HEK293 (cell line): ENCODE measurements at regions not wholly inside any gene's neighbourhood (a gene's known extent, or its start where the extent isn't known, plus 50 kb on each side); places are given as distances from the start of the nearest gene placed in this dataset.

Experiments
- BCL11B ChIP-seq: fragments of 450-650 bp; formaldehyde crosslinking; IDR thresholded peaks from 2 replicates; pipeline ENCODE4 v1.5.1; 2016; ENCODE audit warnings: low read depth, missing biosample characterization, missing genetic modification characterization
- HOXD13 ChIP-seq: sonication (generic); formaldehyde crosslinking; IDR thresholded peaks from 2 replicates; pipeline ENCODE4 v1.8.0; 2022; ENCODE audit warnings: missing genetic modification reagents, borderline replicate concordance
- MZF1 ChIP-seq: fragments of 450-650 bp; formaldehyde crosslinking; IDR thresholded peaks from 2 replicates; pipeline ENCODE4 v1.5.1; 2017; ENCODE audit warnings: missing biosample characterization, missing genetic modification characterization, borderline replicate concordance
- TCF7L2 ChIP-seq: IDR thresholded peaks from 2 replicates; pipeline ENCODE4 v1.6.1; 2011; ENCODE audit warnings: low read depth, mild to moderate bottlenecking, inconsistent platforms, low read length, moderate library complexity, borderline replicate concordance
- ZNF274 ChIP-seq, 2 experiments: fragments of 200-500 bp in 1 of 2; fragments of 450-650 bp in 1 of 2; sonication (Bioruptor generic) in 1 of 2; formaldehyde crosslinking in 1 of 2; IDR thresholded peaks; 2 replicates each; pipeline versions ENCODE4 v1.5.1 to v1.6.1; 2014 to 2016; ENCODE audit warnings: borderline replicate concordance in 1 of 2, inconsistent platforms in 1 of 2, low read length in 1 of 2, missing biosample characterization in 1 of 2, missing genetic modification characterization in 1 of 2
- ZNF561 ChIP-seq: fragments of 450-650 bp; IDR thresholded peaks from 2 replicates; pipeline ENCODE4 v1.5.1; 2018; ENCODE audit warnings: missing biosample characterization, missing genetic modification characterization, borderline replicate concordance
- ZNF785 ChIP-seq: fragments of 450-650 bp; formaldehyde crosslinking; IDR thresholded peaks from 2 replicates; pipeline ENCODE4 v1.5.1; 2016; ENCODE audit warnings: missing biosample characterization, missing genetic modification characterization
- TF ChIP-seq, protein P1 (sequence below): fragments of 450-650 bp; formaldehyde crosslinking; IDR thresholded peaks from 2 replicates; pipeline ENCODE4 v1.5.1; 2016; ENCODE audit warnings: missing biosample characterization, missing genetic modification characterization
- TF ChIP-seq, protein P2 (sequence below): fragments of 450-650 bp; formaldehyde crosslinking; IDR thresholded peaks from 2 replicates; pipeline ENCODE4 v1.5.1; 2016; ENCODE audit warnings: missing biosample characterization, missing genetic modification characterization
- TF ChIP-seq, protein P3 (sequence below): fragments of 450-650 bp; formaldehyde crosslinking; IDR thresholded peaks from 2 replicates; pipeline ENCODE4 v1.5.1; 2016; ENCODE audit warnings: missing biosample characterization, missing genetic modification characterization, low read depth

DNA sequence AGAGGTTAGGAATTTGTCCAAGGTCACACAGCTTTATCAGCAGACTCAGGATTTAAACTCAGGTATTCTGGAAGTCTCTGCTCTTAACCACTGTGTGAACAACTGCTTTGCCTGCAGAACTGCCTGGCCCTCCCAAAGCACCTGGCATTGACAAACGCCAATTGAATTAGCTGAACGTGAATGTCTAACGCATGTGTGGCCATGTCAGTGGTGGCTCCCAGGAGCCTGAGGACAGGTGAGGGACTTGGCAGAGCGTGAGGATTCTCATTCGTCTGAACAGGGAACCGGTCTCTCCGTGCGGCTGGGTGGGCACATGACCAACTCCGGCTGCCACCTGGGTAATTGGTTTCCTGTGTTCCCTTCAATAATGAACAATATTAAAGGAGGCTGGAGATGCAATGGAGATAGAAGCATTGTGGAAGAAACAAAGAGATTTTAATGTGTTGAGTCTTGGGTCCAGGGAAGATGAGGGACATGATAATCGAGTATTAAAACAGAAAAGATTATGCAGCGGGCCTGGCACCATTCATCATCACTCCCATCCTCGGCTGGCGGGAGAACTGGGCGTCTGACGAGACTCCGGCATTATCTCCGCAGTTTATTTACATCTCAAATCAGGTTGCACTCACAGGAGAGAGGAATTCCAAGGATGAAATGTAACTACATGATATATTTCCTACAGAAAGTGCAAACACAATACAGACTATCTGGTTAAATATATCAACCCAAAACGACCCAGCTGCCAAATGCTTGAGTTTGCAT, 113.5 kb downstream of the NPIPB5 start:
- TF ChIP-seq, protein P1, sequence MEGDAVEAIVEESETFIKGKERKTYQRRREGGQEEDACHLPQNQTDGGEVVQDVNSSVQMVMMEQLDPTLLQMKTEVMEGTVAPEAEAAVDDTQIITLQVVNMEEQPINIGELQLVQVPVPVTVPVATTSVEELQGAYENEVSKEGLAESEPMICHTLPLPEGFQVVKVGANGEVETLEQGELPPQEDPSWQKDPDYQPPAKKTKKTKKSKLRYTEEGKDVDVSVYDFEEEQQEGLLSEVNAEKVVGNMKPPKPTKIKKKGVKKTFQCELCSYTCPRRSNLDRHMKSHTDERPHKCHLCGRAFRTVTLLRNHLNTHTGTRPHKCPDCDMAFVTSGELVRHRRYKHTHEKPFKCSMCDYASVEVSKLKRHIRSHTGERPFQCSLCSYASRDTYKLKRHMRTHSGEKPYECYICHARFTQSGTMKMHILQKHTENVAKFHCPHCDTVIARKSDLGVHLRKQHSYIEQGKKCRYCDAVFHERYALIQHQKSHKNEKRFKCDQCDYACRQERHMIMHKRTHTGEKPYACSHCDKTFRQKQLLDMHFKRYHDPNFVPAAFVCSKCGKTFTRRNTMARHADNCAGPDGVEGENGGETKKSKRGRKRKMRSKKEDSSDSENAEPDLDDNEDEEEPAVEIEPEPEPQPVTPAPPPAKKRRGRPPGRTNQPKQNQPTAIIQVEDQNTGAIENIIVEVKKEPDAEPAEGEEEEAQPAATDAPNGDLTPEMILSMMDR (tag by site-specific recombination), result no peak
- TF ChIP-seq, protein P2, sequence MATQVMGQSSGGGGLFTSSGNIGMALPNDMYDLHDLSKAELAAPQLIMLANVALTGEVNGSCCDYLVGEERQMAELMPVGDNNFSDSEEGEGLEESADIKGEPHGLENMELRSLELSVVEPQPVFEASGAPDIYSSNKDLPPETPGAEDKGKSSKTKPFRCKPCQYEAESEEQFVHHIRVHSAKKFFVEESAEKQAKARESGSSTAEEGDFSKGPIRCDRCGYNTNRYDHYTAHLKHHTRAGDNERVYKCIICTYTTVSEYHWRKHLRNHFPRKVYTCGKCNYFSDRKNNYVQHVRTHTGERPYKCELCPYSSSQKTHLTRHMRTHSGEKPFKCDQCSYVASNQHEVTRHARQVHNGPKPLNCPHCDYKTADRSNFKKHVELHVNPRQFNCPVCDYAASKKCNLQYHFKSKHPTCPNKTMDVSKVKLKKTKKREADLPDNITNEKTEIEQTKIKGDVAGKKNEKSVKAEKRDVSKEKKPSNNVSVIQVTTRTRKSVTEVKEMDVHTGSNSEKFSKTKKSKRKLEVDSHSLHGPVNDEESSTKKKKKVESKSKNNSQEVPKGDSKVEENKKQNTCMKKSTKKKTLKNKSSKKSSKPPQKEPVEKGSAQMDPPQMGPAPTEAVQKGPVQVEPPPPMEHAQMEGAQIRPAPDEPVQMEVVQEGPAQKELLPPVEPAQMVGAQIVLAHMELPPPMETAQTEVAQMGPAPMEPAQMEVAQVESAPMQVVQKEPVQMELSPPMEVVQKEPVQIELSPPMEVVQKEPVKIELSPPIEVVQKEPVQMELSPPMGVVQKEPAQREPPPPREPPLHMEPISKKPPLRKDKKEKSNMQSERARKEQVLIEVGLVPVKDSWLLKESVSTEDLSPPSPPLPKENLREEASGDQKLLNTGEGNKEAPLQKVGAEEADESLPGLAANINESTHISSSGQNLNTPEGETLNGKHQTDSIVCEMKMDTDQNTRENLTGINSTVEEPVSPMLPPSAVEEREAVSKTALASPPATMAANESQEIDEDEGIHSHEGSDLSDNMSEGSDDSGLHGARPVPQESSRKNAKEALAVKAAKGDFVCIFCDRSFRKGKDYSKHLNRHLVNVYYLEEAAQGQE (tag by site-specific recombination), result no peak
- TF ChIP-seq ZNF785, result no peak
- no peak for TF ChIP-seq MZF1 (tag by site-specific recombination)
- no peak for TF ChIP-seq BCL11B (tag by site-specific recombination)
- TF ChIP-seq TCF7L2, result no peak
- TF ChIP-seq ZNF274 (IDR thresholded peaks at IDR 0.05; ENCODE audit: low read length), result no peak
- TF ChIP-seq ZNF274 (tag by site-specific recombination; IDR thresholded peaks at IDR 0.05; ENCODE audit: borderline replicate concordance), result no peak
- TF ChIP-seq ZNF561 (tag by site-specific recombination), result no peak
- TF ChIP-seq HOXD13 (CRISPR knock-in tag), result no peak
- TF ChIP-seq, protein P3, sequence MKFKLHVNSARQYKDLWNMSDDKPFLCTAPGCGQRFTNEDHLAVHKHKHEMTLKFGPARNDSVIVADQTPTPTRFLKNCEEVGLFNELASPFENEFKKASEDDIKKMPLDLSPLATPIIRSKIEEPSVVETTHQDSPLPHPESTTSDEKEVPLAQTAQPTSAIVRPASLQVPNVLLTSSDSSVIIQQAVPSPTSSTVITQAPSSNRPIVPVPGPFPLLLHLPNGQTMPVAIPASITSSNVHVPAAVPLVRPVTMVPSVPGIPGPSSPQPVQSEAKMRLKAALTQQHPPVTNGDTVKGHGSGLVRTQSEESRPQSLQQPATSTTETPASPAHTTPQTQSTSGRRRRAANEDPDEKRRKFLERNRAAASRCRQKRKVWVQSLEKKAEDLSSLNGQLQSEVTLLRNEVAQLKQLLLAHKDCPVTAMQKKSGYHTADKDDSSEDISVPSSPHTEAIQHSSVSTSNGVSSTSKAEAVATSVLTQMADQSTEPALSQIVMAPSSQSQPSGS (tag by site-specific recombination), result no peak
